ENCODE measurements at regions not wholly inside any gene's neighbourhood (a gene's known extent, or its start where the extent isn't known, plus 50 kb on each side); places are given as distances from the start of the nearest gene placed in this dataset.

DNA sequence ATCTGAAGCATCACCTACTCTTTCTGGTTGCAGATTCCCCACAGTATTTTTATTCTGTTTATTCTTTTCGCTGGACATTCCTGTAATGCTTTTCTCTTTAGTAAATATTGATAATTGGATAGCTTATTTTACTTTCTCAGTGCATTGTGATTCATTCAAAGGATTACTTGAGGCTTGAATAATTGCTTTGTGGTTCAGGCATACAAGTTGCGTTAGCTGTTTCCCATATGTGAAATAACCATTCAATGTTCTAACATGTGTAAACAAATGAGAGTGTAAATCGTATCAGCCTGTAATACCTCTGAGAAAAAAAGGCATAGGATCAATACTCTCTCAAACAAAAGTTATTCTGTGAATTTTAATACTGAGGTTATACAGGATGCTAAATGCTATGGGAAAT lies 1004.2 kb upstream of the SEL1L start:
- no peak overlapping the region for H2AFZ ChIP-seq
- H3K27me3 ChIP-seq (ENCODE audit: control insufficient read depth, insufficient read depth, low read length) = no peaks in the 10 kb centered on the region
- H3K36me3 ChIP-seq (ENCODE audit: control insufficient read depth, insufficient read depth, low read length) = no peaks in the 10 kb centered on the region
- H3K4me2 ChIP-seq (ENCODE audit: low read length) = no peak overlapping the region
- H3K9ac ChIP-seq = no peak overlapping the region
- TF ChIP-seq, protein P1, sequence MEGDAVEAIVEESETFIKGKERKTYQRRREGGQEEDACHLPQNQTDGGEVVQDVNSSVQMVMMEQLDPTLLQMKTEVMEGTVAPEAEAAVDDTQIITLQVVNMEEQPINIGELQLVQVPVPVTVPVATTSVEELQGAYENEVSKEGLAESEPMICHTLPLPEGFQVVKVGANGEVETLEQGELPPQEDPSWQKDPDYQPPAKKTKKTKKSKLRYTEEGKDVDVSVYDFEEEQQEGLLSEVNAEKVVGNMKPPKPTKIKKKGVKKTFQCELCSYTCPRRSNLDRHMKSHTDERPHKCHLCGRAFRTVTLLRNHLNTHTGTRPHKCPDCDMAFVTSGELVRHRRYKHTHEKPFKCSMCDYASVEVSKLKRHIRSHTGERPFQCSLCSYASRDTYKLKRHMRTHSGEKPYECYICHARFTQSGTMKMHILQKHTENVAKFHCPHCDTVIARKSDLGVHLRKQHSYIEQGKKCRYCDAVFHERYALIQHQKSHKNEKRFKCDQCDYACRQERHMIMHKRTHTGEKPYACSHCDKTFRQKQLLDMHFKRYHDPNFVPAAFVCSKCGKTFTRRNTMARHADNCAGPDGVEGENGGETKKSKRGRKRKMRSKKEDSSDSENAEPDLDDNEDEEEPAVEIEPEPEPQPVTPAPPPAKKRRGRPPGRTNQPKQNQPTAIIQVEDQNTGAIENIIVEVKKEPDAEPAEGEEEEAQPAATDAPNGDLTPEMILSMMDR (IDR thresholded peaks at IDR 0.05) = no peak
- no peak overlapping the region for H3K4me3 ChIP-seq (ENCODE audit: low read depth, low read length)
- no peaks in the 10 kb centered on the region for H3K4me1 ChIP-seq
- H3K9me3 ChIP-seq (ENCODE audit: control insufficient read depth, low read length) = no peaks in the 10 kb centered on the region
- H3K27ac ChIP-seq = no peak overlapping the region
- H3K79me2 ChIP-seq = no peaks in the 10 kb centered on the region

DNA sequence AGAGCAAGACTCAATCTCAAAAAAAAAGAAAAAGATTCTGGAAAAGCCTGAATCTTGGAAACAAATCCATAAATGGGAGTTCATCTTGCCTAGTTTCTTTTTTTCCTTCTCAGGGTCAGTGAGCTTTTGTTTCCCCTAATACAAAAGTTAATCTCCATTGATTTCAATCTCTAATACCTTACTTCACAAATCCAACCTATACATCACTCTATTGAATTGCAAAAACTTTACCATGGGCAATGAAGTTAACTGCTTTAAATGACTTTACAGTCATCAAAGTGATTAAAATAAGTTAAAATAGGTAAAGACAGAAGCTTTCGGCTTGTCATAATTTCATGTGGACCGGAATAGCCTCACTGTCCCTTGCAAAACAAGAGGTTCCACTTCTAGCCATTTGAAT lies 1012.7 kb upstream of the SEL1L start:
- H3K4me1 ChIP-seq = no peaks in the 10 kb centered on the region
- H3K9ac ChIP-seq = no peak overlapping the region
- H3K9me3 ChIP-seq (ENCODE audit: control insufficient read depth, low read length) = no peaks in the 10 kb centered on the region
- no peak overlapping the region for H3K4me2 ChIP-seq (ENCODE audit: low read length)
- no peak overlapping the region for H3K4me3 ChIP-seq (ENCODE audit: low read depth, low read length)
- H3K27ac ChIP-seq = no peak overlapping the region
- no peak overlapping the region for H2AFZ ChIP-seq
- H3K36me3 ChIP-seq (ENCODE audit: control insufficient read depth, insufficient read depth, low read length) = no peaks in the 10 kb centered on the region
- H3K79me2 ChIP-seq = no peaks in the 10 kb centered on the region
- no peaks in the 10 kb centered on the region for H3K27me3 ChIP-seq (ENCODE audit: control insufficient read depth, insufficient read depth, low read length)
- TF ChIP-seq, protein P1 (IDR thresholded peaks at IDR 0.05) = no peak

DNA sequence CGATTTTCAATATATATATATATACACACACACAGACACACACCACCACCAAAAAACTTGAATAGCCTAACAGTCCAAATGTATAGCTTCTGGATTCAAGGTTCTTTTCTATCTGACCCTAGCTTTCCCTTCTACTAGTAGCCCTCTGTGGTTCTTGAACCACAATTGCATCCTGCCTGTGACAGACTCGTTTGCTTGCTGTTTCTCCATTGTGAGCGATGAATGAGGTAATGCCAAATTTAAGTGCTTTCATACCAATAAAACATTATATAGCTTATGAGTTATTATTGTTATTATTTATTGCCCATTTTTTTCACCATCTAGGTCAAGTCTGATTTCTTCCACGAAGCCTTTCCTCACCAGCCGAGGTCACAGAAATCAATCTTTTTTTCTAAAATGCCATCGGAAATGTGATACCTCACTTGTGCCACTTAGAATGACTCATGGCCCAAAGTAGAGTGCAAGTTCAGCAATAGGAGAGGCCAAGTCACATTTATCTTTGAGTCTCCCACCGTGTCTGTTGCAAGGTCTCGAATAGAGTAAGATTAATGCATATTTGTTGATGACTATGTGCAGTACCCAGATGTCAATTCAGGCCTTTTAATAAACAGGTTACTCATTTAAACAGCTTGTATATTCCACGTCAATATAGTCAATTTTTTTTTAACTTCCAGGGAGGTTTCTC lies 1015.8 kb upstream of the SEL1L start:
- H3K4me2 ChIP-seq (ENCODE audit: low read length) = no peak overlapping the region
- no peak overlapping the region for H3K27ac ChIP-seq
- no peaks in the 10 kb centered on the region for H3K79me2 ChIP-seq
- no peak overlapping the region for H3K9ac ChIP-seq
- no peak overlapping the region for H3K4me3 ChIP-seq (ENCODE audit: low read depth, low read length)
- no peaks in the 10 kb centered on the region for H3K9me3 ChIP-seq (ENCODE audit: control insufficient read depth, low read length)
- H3K4me1 ChIP-seq = no peaks in the 10 kb centered on the region
- no peak overlapping the region for H2AFZ ChIP-seq
- H3K27me3 ChIP-seq (ENCODE audit: control insufficient read depth, insufficient read depth, low read length) = no peaks in the 10 kb centered on the region
- H3K36me3 ChIP-seq (ENCODE audit: control insufficient read depth, insufficient read depth, low read length) = no peaks in the 10 kb centered on the region
- TF ChIP-seq, protein P1 (IDR thresholded peaks at IDR 0.05) = no peak

DNA sequence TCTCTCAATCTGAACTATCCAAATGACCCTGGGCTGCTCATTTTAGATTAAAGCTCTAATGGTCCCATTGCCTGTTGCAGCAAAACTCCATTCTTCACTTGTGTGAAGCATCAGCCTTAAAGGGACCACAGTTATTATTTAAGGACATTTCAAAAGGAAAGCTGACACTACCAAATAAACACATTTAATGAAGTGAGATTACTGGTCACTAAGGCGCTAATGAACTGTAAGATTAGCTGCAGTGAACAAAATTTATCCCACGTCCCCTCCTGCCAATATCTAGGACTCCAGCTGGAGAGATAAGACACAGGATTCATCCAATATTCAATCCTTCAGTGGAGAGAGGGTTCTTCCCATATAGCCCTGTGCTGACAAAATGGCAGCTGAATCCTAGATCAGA lies 1029.2 kb upstream of the SEL1L start:
- Histone ChIP-seq H3K9me3 (ENCODE audit: control insufficient read depth, low read length) (no peaks in the 10 kb centered on the region), H3K27me3 (ENCODE audit: control insufficient read depth, insufficient read depth, low read length) (no peaks in the 10 kb centered on the region), H3K9ac (no peak overlapping the region), H3K36me3 (ENCODE audit: control insufficient read depth, insufficient read depth, low read length) (no peaks in the 10 kb centered on the region), H3K4me3 (ENCODE audit: low read depth, low read length) (no peak overlapping the region), H3K27ac (no peak overlapping the region), H3K4me1 (no peaks in the 10 kb centered on the region), H3K4me2 (ENCODE audit: low read length) (no peak overlapping the region), H2AFZ (no peak overlapping the region), H3K79me2 (no peaks in the 10 kb centered on the region)
- TF ChIP-seq, protein P1 (IDR thresholded peaks at IDR 0.05) = no peak

DNA sequence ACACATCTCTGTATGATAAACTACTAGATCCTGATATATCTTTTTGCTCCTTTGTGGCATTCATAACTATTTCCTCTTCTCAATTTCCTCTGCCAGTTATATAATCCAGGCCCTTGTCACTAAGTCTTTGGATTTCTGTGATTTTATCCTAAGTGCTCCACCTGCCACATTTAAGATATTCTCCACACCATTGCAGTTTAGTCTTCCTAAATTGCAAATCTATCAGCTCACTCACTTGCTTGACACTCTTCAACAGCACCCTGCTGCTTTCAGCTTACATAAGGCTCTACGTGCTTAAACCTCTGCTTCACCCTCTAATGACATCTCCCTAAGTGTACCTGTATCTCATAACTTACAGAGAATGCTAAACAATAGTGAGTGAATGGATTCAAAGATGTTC lies 1032.2 kb upstream of the SEL1L start:
- no peak overlapping the region for H2AFZ ChIP-seq
- H3K4me2 ChIP-seq (ENCODE audit: low read length) = no peak overlapping the region
- no peaks in the 10 kb centered on the region for H3K36me3 ChIP-seq (ENCODE audit: control insufficient read depth, insufficient read depth, low read length)
- no peaks in the 10 kb centered on the region for H3K27me3 ChIP-seq (ENCODE audit: control insufficient read depth, insufficient read depth, low read length)
- no peak overlapping the region for H3K27ac ChIP-seq
- no peaks in the 10 kb centered on the region for H3K79me2 ChIP-seq
- TF ChIP-seq, protein P1 (IDR thresholded peaks at IDR 0.05) = no peak
- no peak overlapping the region for H3K9ac ChIP-seq
- no peaks in the 10 kb centered on the region for H3K9me3 ChIP-seq (ENCODE audit: control insufficient read depth, low read length)
- no peaks in the 10 kb centered on the region for H3K4me1 ChIP-seq
- no peak overlapping the region for H3K4me3 ChIP-seq (ENCODE audit: low read depth, low read length)
